ENCODE measurements at regions not wholly inside any gene's neighbourhood (a gene's known extent, or its start where the extent isn't known, plus 50 kb on each side); places are given as distances from the start of the nearest gene placed in this dataset.

GRCh38 chr9:73061146-73061545 is 90.5 kb upstream of the ANXA1 start:
- TF ChIP-seq, protein P1, sequence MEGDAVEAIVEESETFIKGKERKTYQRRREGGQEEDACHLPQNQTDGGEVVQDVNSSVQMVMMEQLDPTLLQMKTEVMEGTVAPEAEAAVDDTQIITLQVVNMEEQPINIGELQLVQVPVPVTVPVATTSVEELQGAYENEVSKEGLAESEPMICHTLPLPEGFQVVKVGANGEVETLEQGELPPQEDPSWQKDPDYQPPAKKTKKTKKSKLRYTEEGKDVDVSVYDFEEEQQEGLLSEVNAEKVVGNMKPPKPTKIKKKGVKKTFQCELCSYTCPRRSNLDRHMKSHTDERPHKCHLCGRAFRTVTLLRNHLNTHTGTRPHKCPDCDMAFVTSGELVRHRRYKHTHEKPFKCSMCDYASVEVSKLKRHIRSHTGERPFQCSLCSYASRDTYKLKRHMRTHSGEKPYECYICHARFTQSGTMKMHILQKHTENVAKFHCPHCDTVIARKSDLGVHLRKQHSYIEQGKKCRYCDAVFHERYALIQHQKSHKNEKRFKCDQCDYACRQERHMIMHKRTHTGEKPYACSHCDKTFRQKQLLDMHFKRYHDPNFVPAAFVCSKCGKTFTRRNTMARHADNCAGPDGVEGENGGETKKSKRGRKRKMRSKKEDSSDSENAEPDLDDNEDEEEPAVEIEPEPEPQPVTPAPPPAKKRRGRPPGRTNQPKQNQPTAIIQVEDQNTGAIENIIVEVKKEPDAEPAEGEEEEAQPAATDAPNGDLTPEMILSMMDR (IDR thresholded peaks at IDR 0.05; ENCODE audit: borderline replicate concordance, extremely low read depth, low read length, poor library complexity, severe bottlenecking), result no peak
- no peak for TF ChIP-seq EZH2 (IDR thresholded peaks at IDR 0.05; ENCODE audit: borderline replicate concordance, low read depth, low read length, severe bottlenecking)

Data from DND-41 (cell line).